GM23248 (cell line): ENCODE measurements at regions not wholly inside any gene's neighbourhood (a gene's known extent, or its start where the extent isn't known, plus 50 kb on each side); places are given as distances from the start of the nearest gene placed in this dataset.

Experiments
- EZH2 ChIP-seq: fragments of 200-600 bp; sonication (generic); IDR thresholded peaks from 2 replicates; pipeline ENCODE4 v1.6.1; 2018; ENCODE audit warnings: antibody characterized with exemption, mild to moderate bottlenecking; ENCODE audit not compliant: insufficient read depth, poor library complexity, severe bottlenecking
- EZH2phosphoT487 ChIP-seq: fragments of 200-600 bp; sonication (generic); IDR thresholded peaks from 2 replicates; pipeline ENCODE4 v1.6.1; 2018; ENCODE audit warnings: antibody characterized with exemption, moderate library complexity, mild to moderate bottlenecking, low read depth; ENCODE audit not compliant: insufficient read depth

DNA sequence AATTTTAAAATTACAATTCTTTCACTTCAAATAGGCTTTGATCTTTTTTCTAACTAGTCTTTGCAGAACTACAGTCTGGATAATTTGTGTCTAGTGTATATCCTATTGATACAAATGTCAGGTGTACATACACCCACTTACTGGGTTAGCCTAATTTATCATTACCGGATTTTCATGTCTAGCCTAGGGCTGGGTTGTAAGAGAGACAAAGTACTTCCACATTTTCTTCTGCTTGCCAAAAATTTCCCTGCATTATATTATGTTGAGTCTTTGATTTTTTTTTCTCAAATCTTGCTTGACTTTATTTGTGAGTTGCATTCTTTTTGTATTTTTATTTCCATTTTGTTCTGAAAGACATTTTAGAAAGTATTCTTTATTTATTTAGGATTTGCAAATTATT lies 284.8 kb upstream of the FZD8 start:
- TF ChIP-seq EZH2 (no peak), EZH2phosphoT487 (no peak)
